ENCODE measurements at regions not wholly inside any gene's neighbourhood (a gene's known extent, or its start where the extent isn't known, plus 50 kb on each side); places are given as distances from the start of the nearest gene placed in this dataset.
A peak's percentile ranks its signal among the peaks of the same experiment; 100 is the strongest.

GRCh38 chr7:42832667-42833066, 79.2 kb downstream of the C7orf25 start:
- DNase-seq (ENCODE audit: low read depth in 2 of 2) = no peak
- no peak for TF ChIP-seq CTCF (IDR thresholded peaks at IDR 0.05; ENCODE audit: low read depth, low read length)
- H3K4me3 ChIP-seq (replicated peaks in 1 of 2; ENCODE audit: low read depth in 2 of 2, low read length in 2 of 2) = no peak overlapping the region

- peak; percentile 80 for TF ChIP-seq CTCF (IDR thresholded peaks at IDR 0.05; ENCODE audit: low read depth, low read length)
- DNase-seq (ENCODE audit: low read depth in 2 of 2) = peak; percentile 66
- no peak overlapping the region for H3K4me3 ChIP-seq (replicated peaks in 1 of 2; ENCODE audit: low read depth in 2 of 2, low read length in 2 of 2)
Observed at GRCh38 chr7:42831718-42832522, 80.0 kb downstream of the C7orf25 start.

GRCh38 chr7:42831006-42831717, 80.7 kb downstream of the C7orf25 start:
- no peak overlapping the region for H3K4me3 ChIP-seq (replicated peaks in 1 of 2; ENCODE audit: low read depth in 2 of 2, low read length in 2 of 2)
- DNase-seq (ENCODE audit: low read depth in 2 of 2) = no peak
- TF ChIP-seq CTCF (IDR thresholded peaks at IDR 0.05; ENCODE audit: low read depth, low read length) = no peak

- no peak for TF ChIP-seq CTCF (IDR thresholded peaks at IDR 0.05; ENCODE audit: low read depth, low read length)
- DNase-seq (ENCODE audit: low read depth in 2 of 2) = no peak
- no peak overlapping the region for H3K4me3 ChIP-seq (replicated peaks in 1 of 2; ENCODE audit: low read depth in 2 of 2, low read length in 2 of 2)
Observed at GRCh38 chr7:42812779-42813178, 99.1 kb downstream of the C7orf25 start.

- no peak for TF ChIP-seq CTCF (IDR thresholded peaks at IDR 0.05; ENCODE audit: low read depth, low read length)
- DNase-seq (ENCODE audit: low read depth in 2 of 2) = no peak
- no peak overlapping the region for H3K4me3 ChIP-seq (replicated peaks in 1 of 2; ENCODE audit: low read depth in 2 of 2, low read length in 2 of 2)
Observed at GRCh38 chr7:42805601-42806000, 106.3 kb downstream of the C7orf25 start.

GRCh38 chr7:42794673-42795072, 117.2 kb downstream of the C7orf25 start:
- no peak for DNase-seq (ENCODE audit: low read depth in 2 of 2)
- TF ChIP-seq CTCF (IDR thresholded peaks at IDR 0.05; ENCODE audit: low read depth, low read length) = no peak
- no peak overlapping the region for H3K4me3 ChIP-seq (replicated peaks in 1 of 2; ENCODE audit: low read depth in 2 of 2, low read length in 2 of 2)
